Panc1 (cell line): ENCODE measurements at regions not wholly inside any gene's neighbourhood (a gene's known extent, or its start where the extent isn't known, plus 50 kb on each side); places are given as distances from the start of the nearest gene placed in this dataset.

Experiments used
- ATAC-seq: fragments of 200-7000 bp; cut with Tn5 transposase; 2 replicates; pipeline ENCODE4 v1.9.1; 2020; ENCODE audit warnings: mild to moderate bottlenecking, moderate library complexity
- BruUV-seq: library from RNA; stranded (reverse); fragments of 400-500 nt; replicated peaks from 2 replicates; lab custom pipeline; 2021; lab: Mats Ljungman, UMichigan
- CTCF ChIA-PET: fragments of 300-600 bp; sonication (Branson Sonifier 250); formaldehyde crosslinking; loops from one replicate; lab custom pipeline; 2022; ENCODE audit warnings: antibody characterized with exemption; lab: Charles Lee
- POLR2A ChIA-PET: fragments of 300-600 bp; sonication (Branson Sonifier 250); formaldehyde crosslinking; loops from one replicate; lab custom pipeline; 2022; ENCODE audit warnings: antibody characterized with exemption; lab: Charles Lee
- DNase-seq: peaks from one replicate; pipeline ENCODE4 v3.0.0-alpha.2; 2010; ENCODE audit warnings: low read depth, low spot score
- H3K27ac ChIP-seq: 2 replicates; pipeline ENCODE4 v1.5.1; 2011; ENCODE audit warnings: mild to moderate bottlenecking, low read length, inconsistent platforms
- H3K27me3 ChIP-seq: fragments of 200-500 bp; sonication (Bioruptor generic); 2 replicates; pipeline ENCODE4 v1.6.0; 2014; ENCODE audit warnings: low read length, inconsistent platforms; ENCODE audit not compliant: control insufficient read depth, insufficient read depth
- H3K36me3 ChIP-seq: fragments of 200-500 bp; sonication (Bioruptor generic); 2 replicates; pipeline ENCODE4 v1.5.1; 2014; ENCODE audit warnings: inconsistent platforms, mild to moderate bottlenecking, low read length, moderate library complexity; ENCODE audit not compliant: control insufficient read depth, insufficient read depth
- H3K4me1 ChIP-seq: 2 replicates; pipeline ENCODE4 v1.5.1; 2011; ENCODE audit warnings: inconsistent platforms, mild to moderate bottlenecking, low read length, moderate library complexity; ENCODE audit not compliant: control insufficient read depth, insufficient read depth
- H3K4me3 ChIP-seq, 2 experiments: 2 replicates each; pipeline ENCODE4 v1.5.1; 2011 to 2012; ENCODE audit warnings: low read depth in 2 of 2, low read length in 2 of 2, mild to moderate bottlenecking in 2 of 2, inconsistent platforms in 1 of 2, moderate library complexity in 1 of 2
- H3K9me3 ChIP-seq: fragments of 200-500 bp; sonication (Bioruptor generic); 2 replicates; pipeline ENCODE4 v1.5.1; 2014; ENCODE audit warnings: low read depth, mild to moderate bottlenecking, inconsistent platforms, low read length, moderate library complexity; ENCODE audit not compliant: control insufficient read depth, insufficient read depth
- CTCF ChIP-seq: fragments of 450-650 bp; IDR thresholded peaks from 2 replicates; pipeline ENCODE4 v1.5.1; 2017; ENCODE audit warnings: mild to moderate bottlenecking
- POLR2AphosphoS5 ChIP-seq: IDR thresholded peaks from 2 replicates; pipeline ENCODE4 v1.6.1; 2012; ENCODE audit warnings: mild to moderate bottlenecking, low read depth, low read length, moderate library complexity
- REST ChIP-seq, 2 experiments: IDR thresholded peaks; 2 replicates each; pipeline ENCODE4 v1.6.1; 2011 to 2012; ENCODE audit warnings: low read depth in 2 of 2, control low read depth in 1 of 2, low read length in 1 of 2, mild to moderate bottlenecking in 1 of 2, moderate library complexity in 1 of 2; ENCODE audit not compliant: insufficient read depth in 1 of 2
- SIN3A ChIP-seq: IDR thresholded peaks from 2 replicates; pipeline ENCODE4 v1.6.1; 2012; ENCODE audit warnings: low read depth, mild to moderate bottlenecking, low read length, moderate library complexity, borderline replicate concordance; ENCODE audit not compliant: insufficient read depth
- TCF7L2 ChIP-seq: IDR thresholded peaks from 2 replicates; pipeline ENCODE4 v1.6.1; 2011; ENCODE audit warnings: mild to moderate bottlenecking, low read depth, low read length, inconsistent platforms
- in situ Hi-C: cut with HindIII; loops from 2 replicates; pipeline ENCODE4 v1.10.0; 2016; ENCODE audit warnings: low sequenced_read_pairs, low pct_unique_long_range_greater_than_20kb
- intact Hi-C: fragments of 100-400 bp; cut with micrococcal nuclease; formaldehyde crosslinking; loops from one replicate; pipeline ENCODE4 v1.10.0; 2022; ENCODE audit not compliant: unreplicated experiment

- no peak for TF ChIP-seq SIN3A
- TF ChIP-seq CTCF, result no peak
- TF ChIP-seq TCF7L2, result no peak
- TF ChIP-seq REST (IDR thresholded peaks at IDR 0.05; ENCODE audit: insufficient read depth in 1 of 2, low read depth in 2 of 2, low read length in 1 of 2), result no peak
- no peak for TF ChIP-seq POLR2AphosphoS5
- Histone ChIP-seq H3K4me3 (no peak overlapping the region), H3K27me3 (peaks cover 3% of the 10 kb centered on the region; the same call in 1 of the 2 replicates), H3K9me3 (no peaks in the 10 kb centered on the region), H3K36me3 (no peaks in the 10 kb centered on the region), H3K27ac (no peak overlapping the region), H3K4me1 (no peaks in the 10 kb centered on the region)
- intact Hi-C loops, result no loop called here
- ChIA-PET CTCF (no interaction called here), POLR2A (no interaction called here)
- in situ Hi-C loops, result no loop called here
- DNase-seq (no peak), ATAC-seq (no peak)
- BruUV-seq, result no TSS peak
Measured at GRCh38 chr18:22829781-22830180, 103.3 kb upstream of the RBBP8 start.

GRCh38 chr18:22830511-22830910 lies 102.6 kb upstream of the RBBP8 start:
- no peak for DNase-seq
- TF ChIP-seq CTCF, result no peak
- TF ChIP-seq TCF7L2, result no peak
- no peak for TF ChIP-seq POLR2AphosphoS5
- no peak for TF ChIP-seq REST (IDR thresholded peaks at IDR 0.05; ENCODE audit: insufficient read depth in 1 of 2, low read depth in 2 of 2, low read length in 1 of 2)
- TF ChIP-seq SIN3A, result no peak
- in situ Hi-C loops, result no loop called here
- BruUV-seq, result no TSS peak
- Histone ChIP-seq H3K4me3 (no peak overlapping the region), H3K27ac (no peak overlapping the region), H3K4me1 (no peaks in the 10 kb centered on the region), H3K36me3 (no peaks in the 10 kb centered on the region), H3K9me3 (no peaks in the 10 kb centered on the region), H3K27me3 (peaks cover 3% of the 10 kb centered on the region; the same call in 1 of the 2 replicates)
- CTCF ChIA-PET, result no interaction called here
- intact Hi-C loops, result no loop called here
- no peak for ATAC-seq
- POLR2A ChIA-PET, result no interaction called here
